K562 (cell line): ENCODE measurements at regions not wholly inside any gene's neighbourhood (a gene's known extent, or its start where the extent isn't known, plus 50 kb on each side); places are given as distances from the start of the nearest gene placed in this dataset.

Source experiments
- PBX2 ChIP-seq, 2 experiments: IDR thresholded peaks in 1 of 2; conservative IDR thresholded peaks in 1 of 2; 2 replicates each; pipeline ENCODE4 v1.6.1; 2016; ENCODE audit warnings: low read depth in 2 of 2, mild to moderate bottlenecking in 1 of 2, missing compliant biosample characterization in 1 of 2, missing genetic modification characterization in 1 of 2, moderate library complexity in 1 of 2
- SFPQ ChIP-seq: fragments of 200-400 bp; formaldehyde crosslinking; IDR thresholded peaks from 2 replicates; pipeline ENCODE4 v1.6.1; 2017; ENCODE audit warnings: mild to moderate bottlenecking, low read depth, low read length, moderate library complexity
- ZFP36 ChIP-seq: fragments of 150-350 bp; IDR thresholded peaks from 2 replicates; pipeline ENCODE4 v1.6.1; 2018; ENCODE audit warnings: low read length, low read depth; ENCODE audit not compliant: partially characterized antibody

GRCh38 chr6:55969526-55969925 lies 94.1 kb upstream of the BMP5 start:
- TF ChIP-seq SFPQ (no peak), PBX2 (CRISPR knock-in tag; IDR thresholded peaks at IDR 0.05; ENCODE audit: low read depth) (no peak), PBX2 (tag; conservative IDR thresholded peaks at IDR 0.05; ENCODE audit: low read depth) (no peak), ZFP36 (no peak)
